ENCODE measurements at regions not wholly inside any gene's neighbourhood (a gene's known extent, or its start where the extent isn't known, plus 50 kb on each side); places are given as distances from the start of the nearest gene placed in this dataset.
"Not testable (repeated sequence)": the region's sequence is repeated elsewhere in the genome, so short reads cannot be mapped to it uniquely, and the experiment has no call there.

GRCh38 chrX:39491548-39492297 is 606.0 kb downstream of the BCOR start:
- no peak for TF ChIP-seq CTCF (IDR thresholded peaks at IDR 0.05; ENCODE audit: low read depth, low read length)
- no peak for DNase-seq (ENCODE audit: extremely low read depth, low read depth)

DNA sequence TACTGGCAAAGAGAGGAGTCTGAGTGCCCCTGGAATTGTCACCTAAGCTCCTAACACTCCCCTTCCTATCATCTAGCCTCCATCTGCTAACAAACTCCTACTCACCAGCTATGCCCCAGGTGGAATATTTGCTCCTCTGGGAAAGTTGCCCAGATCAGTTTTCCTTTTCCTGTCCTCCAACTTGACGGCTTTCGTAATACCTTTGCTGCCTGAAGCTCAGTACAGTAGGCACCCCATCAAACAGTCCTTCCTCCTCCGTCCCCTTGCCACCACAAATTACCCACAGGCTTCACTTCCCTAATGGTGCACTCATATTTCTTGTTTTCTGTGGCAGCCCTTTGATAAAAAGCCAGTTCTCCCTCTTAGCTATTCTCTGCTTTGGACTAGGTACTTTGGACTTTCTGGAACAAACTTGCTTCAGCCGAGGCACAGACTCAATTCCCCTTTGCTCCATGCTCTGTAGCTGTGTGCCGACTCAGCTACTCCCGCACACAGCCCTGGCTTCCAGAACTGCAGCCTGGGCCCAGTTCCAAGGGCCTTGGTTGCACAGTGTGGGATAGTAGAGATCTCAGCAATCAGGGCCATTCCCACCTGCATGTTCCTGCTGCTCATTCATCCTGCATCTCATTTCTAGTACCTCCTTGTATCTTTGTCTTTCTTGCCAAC is 605.1 kb downstream of the BCOR start:
- no peak for DNase-seq (ENCODE audit: extremely low read depth, low read depth)
- TF ChIP-seq CTCF (IDR thresholded peaks at IDR 0.05; ENCODE audit: low read depth, low read length) = no peak

DNA sequence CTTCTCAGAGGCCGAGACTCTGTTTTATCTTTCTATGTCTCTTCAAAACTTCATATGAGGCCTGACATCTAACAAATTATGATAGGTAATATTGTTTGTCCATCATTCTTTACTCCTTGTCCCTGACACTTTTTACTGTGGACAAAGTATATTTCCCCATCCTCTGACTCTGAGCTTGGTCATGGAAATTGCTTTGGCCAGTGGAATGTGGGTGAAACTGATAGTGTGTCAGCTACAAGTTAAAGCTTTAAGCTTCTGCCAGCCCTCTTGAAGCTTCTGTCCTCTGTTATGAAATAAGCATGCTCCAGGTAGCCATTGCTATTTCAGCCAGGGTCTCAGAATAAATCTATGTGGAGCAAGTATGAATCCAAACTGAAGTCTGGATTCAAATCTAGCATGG is 604.6 kb downstream of the BCOR start:
- DNase-seq (ENCODE audit: extremely low read depth, low read depth) = no peak
- TF ChIP-seq CTCF (IDR thresholded peaks at IDR 0.05; ENCODE audit: low read depth, low read length) = no peak

- DNase-seq (ENCODE audit: extremely low read depth, low read depth) = not testable (repeated sequence)
These were observed 600.6 kb downstream of the BCOR start for GRCh38 chrX:39497117-39497516.

- DNase-seq (ENCODE audit: extremely low read depth, low read depth) = no peak
- no peak for TF ChIP-seq CTCF (IDR thresholded peaks at IDR 0.05; ENCODE audit: low read depth, low read length)
These were observed 600.0 kb downstream of the BCOR start for GRCh38 chrX:39497702-39498265.

DNA sequence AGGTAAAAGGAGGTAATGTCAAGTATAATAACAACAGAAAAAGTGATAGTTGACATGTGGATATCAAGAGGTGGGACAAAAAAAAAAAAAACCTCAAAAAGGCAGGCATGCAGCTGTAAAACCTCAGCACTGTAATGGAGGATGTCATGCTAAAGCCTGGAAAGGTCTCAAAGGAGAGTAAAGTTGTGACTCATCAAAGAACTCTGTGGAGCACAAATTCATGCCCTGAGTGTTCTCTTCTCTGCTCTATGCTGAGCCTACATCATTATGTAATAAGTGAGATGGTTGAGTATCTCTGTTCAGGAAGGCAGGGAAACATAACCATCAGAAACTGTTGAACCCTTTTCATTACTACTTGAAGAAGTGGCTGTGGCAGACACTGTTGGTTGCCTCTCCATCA is 597.8 kb downstream of the BCOR start:
- no peak for DNase-seq (ENCODE audit: extremely low read depth, low read depth)
- TF ChIP-seq CTCF (IDR thresholded peaks at IDR 0.05; ENCODE audit: low read depth, low read length) = no peak

- TF ChIP-seq CTCF (IDR thresholded peaks at IDR 0.05; ENCODE audit: low read depth, low read length) = no peak
- no peak for DNase-seq (ENCODE audit: extremely low read depth, low read depth)
These were observed 595.9 kb downstream of the BCOR start for GRCh38 chrX:39501822-39502221.

All from AG09319 (cell line).